CD14-positive monocyte (primary cell): ENCODE measurements at regions not wholly inside any gene's neighbourhood (a gene's known extent, or its start where the extent isn't known, plus 50 kb on each side); places are given as distances from the start of the nearest gene placed in this dataset.

Experiments
- DNase-seq, 3 donors: peaks; one replicate each; pipeline ENCODE4 v3.0.0-alpha.2; 2011 to 2022
- H2AFZ ChIP-seq: 2 replicates; pipeline ENCODE4 v1.6.0; 2012; ENCODE audit warnings: mild to moderate bottlenecking, low read depth, low read length, inconsistent platforms; ENCODE audit not compliant: insufficient read depth, poor library complexity, severe bottlenecking
- H3K27ac ChIP-seq, 2 donors: 1 replicate in 1 of 2; 2 replicates in 1 of 2; pipeline ENCODE4 v1.5.1; 2012 to 2013; ENCODE audit warnings: low read length in 2 of 2, control low read depth in 1 of 2, inconsistent platforms in 1 of 2, low read depth in 1 of 2, mild to moderate bottlenecking in 1 of 2
- H3K27me3 ChIP-seq, 2 donors: one replicate each; pipeline versions ENCODE4 v1.6.0 to v1.6.1; 2011 to 2013; ENCODE audit warnings: low read length in 2 of 2; ENCODE audit not compliant: control insufficient read depth in 2 of 2, insufficient read depth in 2 of 2
- H3K36me3 ChIP-seq, 2 donors: replicated peaks in 1 of 2; 1 replicate in 1 of 2; 2 replicates in 1 of 2; pipeline versions ENCODE4 v1.5.1 to v1.6.1; 2012 to 2013; ENCODE audit warnings: low read length in 2 of 2, control low read depth in 1 of 2, inconsistent platforms in 1 of 2, mild to moderate bottlenecking in 1 of 2; ENCODE audit not compliant: insufficient read depth in 2 of 2, control insufficient read depth in 1 of 2
- H3K4me1 ChIP-seq, 2 donors: 1 replicate in 1 of 2; 2 replicates in 1 of 2; pipeline versions ENCODE4 v1.5.1 to v1.6.1; 2012 to 2013; ENCODE audit warnings: low read length in 2 of 2, control low read depth in 1 of 2, inconsistent platforms in 1 of 2, mild to moderate bottlenecking in 1 of 2, moderate library complexity in 1 of 2; ENCODE audit not compliant: insufficient read depth in 2 of 2, control insufficient read depth in 1 of 2
- H3K4me2 ChIP-seq: replicated peaks from 2 replicates; pipeline ENCODE3; 2012; ENCODE audit warnings: low read length, moderate library complexity, mild to moderate bottlenecking; ENCODE audit not compliant: poor library complexity, severe bottlenecking; ENCODE audit errors: extremely low read depth
- H3K4me3 ChIP-seq, 3 experiments: fragments of 200-600 bp in 1 of 3; sonication (generic) in 1 of 3; replicated peaks in 1 of 3; 1 replicate in 2 of 3; 2 replicates in 1 of 3; pipeline ENCODE4 v1.5.1; 2011 to 2013; ENCODE audit warnings: low read length in 3 of 3, mild to moderate bottlenecking in 3 of 3, control low read depth in 2 of 3, low read depth in 2 of 3, inconsistent platforms in 1 of 3, moderate library complexity in 1 of 3
- H3K79me2 ChIP-seq: 2 replicates; pipeline ENCODE4 v1.6.0; 2012; ENCODE audit warnings: mild to moderate bottlenecking, control low read depth, inconsistent platforms, low read length, moderate library complexity; ENCODE audit not compliant: insufficient read depth
- H3K9ac ChIP-seq: 2 replicates; pipeline ENCODE4 v1.6.0; 2017; ENCODE audit warnings: low read length, mild to moderate bottlenecking; ENCODE audit not compliant: insufficient read depth, poor library complexity, severe bottlenecking
- H3K9me3 ChIP-seq, 2 donors: replicated peaks in 1 of 2; 1 replicate in 1 of 2; 2 replicates in 1 of 2; pipeline versions ENCODE4 v1.5.1 to v1.6.1; 2012 to 2013; ENCODE audit warnings: low read length in 2 of 2, control low read depth in 1 of 2; ENCODE audit not compliant: control insufficient read depth in 1 of 2, insufficient read depth in 1 of 2
- H4K20me1 ChIP-seq: 2 replicates; pipeline ENCODE4 v1.6.0; 2012; ENCODE audit warnings: mild to moderate bottlenecking, low read length, control low read depth, moderate library complexity; ENCODE audit not compliant: insufficient read depth
- H3K27ac Mint-ChIP-seq, 7 donors: one replicate each; pipeline ENCODE4 v1.8.0; 2020; ENCODE audit warnings: mild to moderate bottlenecking in 7 of 7, mixed read lengths in 7 of 7, moderate library complexity in 6 of 7, inconsistent platforms in 2 of 7
- H3K27me3 Mint-ChIP-seq, 3 donors: one replicate each; pipeline ENCODE4 v1.8.0; 2021 to 2022; ENCODE audit warnings: low read depth in 3 of 3, mild to moderate bottlenecking in 3 of 3, mixed read lengths in 3 of 3, moderate library complexity in 3 of 3, inconsistent platforms in 1 of 3
- H3K36me3 Mint-ChIP-seq, 2 donors: one replicate each; pipeline ENCODE4 v1.8.0; 2020; ENCODE audit warnings: mixed read lengths in 2 of 2, inconsistent platforms in 1 of 2, mild to moderate bottlenecking in 1 of 2
- H3K4me1 Mint-ChIP-seq: one replicate; pipeline ENCODE4 v1.8.0; 2020; ENCODE audit warnings: mild to moderate bottlenecking, mixed read lengths
- H3K4me3 Mint-ChIP-seq, 2 donors: one replicate each; pipeline ENCODE4 v1.8.0; 2020; ENCODE audit warnings: mild to moderate bottlenecking in 2 of 2, mixed read lengths in 2 of 2, moderate library complexity in 1 of 2
- H3K9me3 Mint-ChIP-seq, 7 donors: one replicate each; pipeline ENCODE4 v1.8.0; 2020 to 2022; ENCODE audit warnings: mixed read lengths in 7 of 7, mild to moderate bottlenecking in 6 of 7, moderate library complexity in 6 of 7, inconsistent platforms in 2 of 7
- CTCF ChIP-seq: fragments of 200-600 bp; IDR thresholded peaks from one replicate; pipeline ENCODE4 v1.8.0; 2022; ENCODE audit warnings: antibody characterized with exemption, mild to moderate bottlenecking
- WGBS: methylation state at CpG from one replicate; pipeline ENCODE4 v1.1.5; 2013; ENCODE audit warnings: missing lambda C conversion rate; ENCODE audit not compliant: insufficient coverage; 5-methylcytosine and 5-hydroxymethylcytosine counted together
- intact Hi-C, 2 donors: fragments of 100-400 bp; cut with micrococcal nuclease; formaldehyde crosslinking; loops; one replicate each; pipeline versions ENCODE4 v1.15.0 to v1.15.1; 2023

- WGBS = 100% methylated on average over 2 of the region's 4 CpGs
- Mint-ChIP-seq H3K27me3 (peaks cover 0 to under 1% (median 0%) of the 10 kb centered on the region in 3 donors), H3K9me3 (peaks cover 0 to 6% (median 2%) of the 10 kb centered on the region in 7 donors), H3K4me1 (no peaks in the 10 kb centered on the region), H3K4me3 (no peak overlapping the region), H3K27ac (no peak overlapping the region), H3K36me3 (no peaks in the 10 kb centered on the region)
- no peak overlapping the region for H3K4me3 ChIP-seq
- no peaks in the 10 kb centered on the region for H3K27me3 ChIP-seq
- TF ChIP-seq CTCF = no peak
- no peaks in the 10 kb centered on the region for H3K9me3 ChIP-seq
- H2AFZ ChIP-seq = no peak overlapping the region
- H3K36me3 ChIP-seq = no peaks in the 10 kb centered on the region
- H3K9ac ChIP-seq = no peak overlapping the region
- no peak overlapping the region for H3K4me2 ChIP-seq
- no peaks in the 10 kb centered on the region for H3K4me1 ChIP-seq
- no peak overlapping the region for H3K27ac ChIP-seq
- intact Hi-C loops = no loop called here
- DNase-seq = no peak
- no peaks in the 10 kb centered on the region for H4K20me1 ChIP-seq
- H3K79me2 ChIP-seq = no peaks in the 10 kb centered on the region
These were observed 59.0 kb upstream of the KLHL14 start for GRCh38 chr18:32831781-32832180.

- WGBS = 80% methylated on average over 1 of the region's 6 CpGs
- H3K27me3 ChIP-seq = no peaks in the 10 kb centered on the region
These were observed 50.4 kb upstream of the KLHL14 start for GRCh38 chr18:32823226-32823625.

More at GRCh38 chr18:32823226-32823625, 50.4 kb upstream of the KLHL14 start:
- H3K9me3 Mint-ChIP-seq = peaks cover 0 to 3% (median 0%) of the 10 kb centered on the region in 7 donors
- H3K79me2 ChIP-seq = no peaks in the 10 kb centered on the region
- H2AFZ ChIP-seq = no peak overlapping the region
- H3K4me3 Mint-ChIP-seq = no peak overlapping the region
- H3K4me1 ChIP-seq = no peaks in the 10 kb centered on the region
- H3K4me3 ChIP-seq = no peak overlapping the region
- H3K27me3 Mint-ChIP-seq = peaks cover 1 to 3% (median 2%) of the 10 kb centered on the region in 3 donors
- no peak overlapping the region for H3K27ac ChIP-seq
- H3K4me1 Mint-ChIP-seq = no peaks in the 10 kb centered on the region
- H3K36me3 Mint-ChIP-seq = no peaks in the 10 kb centered on the region
- H3K9me3 ChIP-seq = no peaks in the 10 kb centered on the region
- no peak overlapping the region for H3K4me2 ChIP-seq
- DNase-seq = no peak
- no peak overlapping the region for H3K9ac ChIP-seq
- no peak for TF ChIP-seq CTCF
- H4K20me1 ChIP-seq = no peaks in the 10 kb centered on the region
- H3K27ac Mint-ChIP-seq = no peak overlapping the region
- H3K36me3 ChIP-seq = no peaks in the 10 kb centered on the region
- intact Hi-C loops = no loop called here
